CD4-positive, alpha-beta T cell treated with Interleukin-4 for 1 hour (primary cell): ENCODE measurements at regions not wholly inside any gene's neighbourhood (a gene's known extent, or its start where the extent isn't known, plus 50 kb on each side); places are given as distances from the start of the nearest gene placed in this dataset.
"Not testable (repeated sequence)": the region's sequence is repeated elsewhere in the genome, so short reads cannot be mapped to it uniquely, and the experiment has no call there.

Experiments used
- DNase-seq, 2 donors: peaks; one replicate each; pipeline ENCODE4 v3.0.0-alpha.2; 2020 to 2022

DNA sequence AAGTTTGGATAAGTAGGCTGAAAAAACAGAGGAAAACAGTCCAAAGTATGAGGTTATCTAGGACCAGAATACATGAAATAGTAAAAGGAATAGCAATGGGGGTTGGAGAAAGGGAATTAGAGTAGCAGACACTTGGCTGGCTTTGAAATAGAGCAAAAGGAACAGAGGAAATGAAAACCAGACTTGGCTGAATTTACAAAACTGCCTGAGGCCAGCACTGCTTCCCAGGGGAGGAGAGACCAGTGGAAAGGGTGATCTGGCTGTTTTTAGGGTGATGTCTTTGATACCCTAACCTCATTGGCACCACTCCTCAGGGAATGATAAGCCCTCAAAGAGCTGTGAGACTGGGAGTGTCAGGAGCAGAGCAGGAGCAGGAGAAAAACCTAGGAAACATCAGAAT is 413.4 kb upstream of the SLC30A5 start:
- no peak for DNase-seq

DNA sequence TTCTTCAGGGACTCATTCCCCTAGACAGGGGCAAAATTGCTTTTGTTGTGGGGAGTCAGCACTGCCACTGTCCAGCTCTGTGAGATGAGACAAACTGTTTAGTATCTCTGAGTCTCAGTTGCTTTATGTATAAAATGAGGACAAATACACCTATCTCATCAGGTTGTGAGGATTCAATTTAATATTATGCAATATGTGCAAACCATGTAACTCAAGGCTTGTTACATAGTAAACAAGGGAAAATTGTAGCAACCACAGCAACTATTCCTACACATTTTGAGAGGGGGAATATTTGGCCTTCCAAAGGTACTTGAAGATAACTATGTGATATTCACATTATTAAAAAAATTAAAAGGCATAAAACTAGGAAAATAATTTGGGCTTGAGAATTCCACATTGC is 411.9 kb upstream of the SLC30A5 start:
- no peak for DNase-seq

DNA sequence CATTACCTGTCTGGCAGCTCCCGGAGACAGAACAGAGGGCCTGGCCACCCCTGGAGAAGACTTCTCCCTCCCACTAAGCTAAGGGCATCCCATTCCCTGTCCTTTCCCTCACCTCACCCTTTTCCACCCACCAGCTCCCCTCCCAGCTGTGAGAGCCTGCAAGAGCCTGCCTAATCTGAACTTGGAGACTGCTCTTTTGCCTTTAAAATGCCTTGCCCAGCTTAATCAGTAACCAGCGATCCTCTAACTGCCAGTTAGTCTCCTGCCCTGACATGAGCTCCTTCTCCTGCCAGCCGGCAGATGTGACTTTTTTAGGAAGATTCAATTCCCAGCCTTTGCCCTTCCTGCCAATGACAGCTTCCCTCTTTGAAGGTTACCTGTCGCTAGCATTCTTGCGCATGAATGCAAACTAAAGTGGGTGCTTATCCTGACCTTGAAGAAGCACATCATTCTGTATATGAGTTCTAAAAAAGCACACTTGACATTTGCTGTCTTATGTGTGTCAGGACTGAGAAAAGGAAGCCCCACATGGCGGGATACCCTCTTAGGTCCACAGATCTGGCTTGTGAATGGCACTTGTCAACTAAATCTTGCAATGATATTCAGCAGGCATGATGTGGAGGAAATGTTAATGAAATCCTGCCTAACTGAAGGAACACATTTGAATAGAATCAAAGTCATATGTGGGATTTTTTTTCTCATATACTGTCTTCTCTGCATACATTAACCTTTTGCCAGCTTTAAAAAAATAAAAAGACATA is 411.2 kb upstream of the SLC30A5 start:
- no peak for DNase-seq

DNA sequence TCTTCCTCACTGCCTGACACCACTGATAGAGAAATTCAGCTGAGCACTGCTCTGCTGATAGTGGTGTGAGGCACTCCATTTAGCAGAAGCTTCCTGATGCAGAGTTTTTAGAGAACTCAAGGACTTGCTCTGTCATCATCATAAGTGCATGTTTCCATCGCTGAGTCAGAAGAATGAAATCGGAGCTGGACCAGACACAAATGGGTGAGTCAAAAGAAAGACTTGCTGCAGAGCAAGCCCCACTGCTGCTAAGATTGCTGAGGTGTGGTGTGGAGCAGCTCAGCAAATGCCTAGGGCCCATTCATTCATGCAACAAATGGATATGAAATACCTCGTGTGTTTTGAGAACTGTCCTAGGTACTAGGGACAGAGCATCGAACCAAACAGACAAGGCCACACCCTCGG is 410.2 kb upstream of the SLC30A5 start:
- no peak for DNase-seq

DNA sequence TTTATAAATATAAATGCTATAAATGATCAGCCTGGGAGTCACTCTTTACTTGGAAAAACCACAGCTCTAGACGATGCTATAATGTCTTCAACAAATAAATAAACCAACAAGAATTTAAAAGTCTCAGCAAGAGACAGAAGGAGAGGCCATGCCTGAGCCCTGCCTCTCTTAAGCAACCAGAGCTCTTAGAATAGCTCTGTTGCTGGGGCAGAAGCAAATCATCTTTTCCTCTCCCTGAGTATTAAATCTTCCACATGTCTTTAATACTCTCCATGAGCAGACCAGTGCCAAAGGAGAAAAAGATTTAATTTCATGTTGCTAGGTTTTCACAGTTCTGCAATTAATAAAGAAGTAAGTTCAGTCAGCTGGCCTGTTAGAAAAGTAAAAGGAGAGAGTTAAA is 408.0 kb upstream of the SLC30A5 start:
- no peak for DNase-seq

DNA sequence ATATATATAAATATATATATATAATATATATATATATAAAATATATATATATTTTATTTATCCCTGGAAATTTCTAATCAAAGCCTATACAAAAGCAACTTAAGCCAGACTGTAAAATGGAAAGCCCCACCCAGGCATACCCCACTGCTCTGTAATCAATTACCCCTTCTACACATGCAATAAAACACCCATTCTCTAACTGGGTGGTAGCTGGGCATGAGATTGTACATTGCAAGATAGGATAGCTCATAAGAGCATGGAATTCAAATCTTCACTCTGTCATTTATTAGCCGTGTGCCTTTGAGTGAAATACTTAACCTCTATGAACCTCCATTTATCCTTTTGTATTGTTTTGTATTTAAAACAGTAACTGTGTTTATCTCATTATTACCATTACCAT is 405.3 kb upstream of the SLC30A5 start:
- no peak for DNase-seq

DNA sequence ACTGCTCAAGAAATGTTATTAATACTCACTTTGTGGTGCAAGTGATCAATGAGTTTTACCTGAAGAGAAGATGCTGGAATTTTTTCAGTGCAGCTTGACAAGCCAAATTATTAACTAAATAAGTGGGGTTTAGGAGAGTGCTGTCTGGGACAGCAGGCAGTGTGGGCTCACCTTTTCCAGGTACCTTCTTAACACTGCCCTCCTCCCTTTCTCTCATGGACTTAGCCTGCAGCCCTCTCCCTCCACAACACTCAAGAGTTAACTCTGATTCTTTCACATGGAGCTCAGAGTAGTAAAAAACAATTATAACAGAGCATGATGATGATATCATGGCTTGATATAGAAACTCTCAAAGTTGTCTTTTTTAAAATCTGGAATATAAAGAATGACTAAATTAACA is 404.8 kb upstream of the SLC30A5 start:
- DNase-seq, result no peak

DNA sequence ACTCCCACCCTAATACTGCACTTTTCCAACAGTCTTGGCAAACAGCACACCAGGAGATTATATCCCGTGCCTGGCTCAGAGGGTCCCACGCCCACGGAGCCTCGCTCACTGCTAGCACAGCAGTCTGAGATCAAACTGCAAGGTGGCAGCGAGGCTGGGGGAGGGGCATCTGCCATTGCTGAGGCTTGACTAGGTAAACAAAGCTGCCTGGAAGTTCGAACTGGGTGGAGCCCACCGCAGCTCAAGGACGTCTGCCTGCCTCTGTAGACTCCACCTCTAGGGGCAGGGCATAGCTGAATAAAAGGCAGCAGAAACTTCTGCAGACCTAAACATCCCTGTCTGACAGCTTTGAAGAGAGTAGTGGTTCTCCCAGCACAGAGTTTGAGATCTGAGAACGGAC is 401.9 kb upstream of the SLC30A5 start:
- DNase-seq, result not testable (repeated sequence)

DNA sequence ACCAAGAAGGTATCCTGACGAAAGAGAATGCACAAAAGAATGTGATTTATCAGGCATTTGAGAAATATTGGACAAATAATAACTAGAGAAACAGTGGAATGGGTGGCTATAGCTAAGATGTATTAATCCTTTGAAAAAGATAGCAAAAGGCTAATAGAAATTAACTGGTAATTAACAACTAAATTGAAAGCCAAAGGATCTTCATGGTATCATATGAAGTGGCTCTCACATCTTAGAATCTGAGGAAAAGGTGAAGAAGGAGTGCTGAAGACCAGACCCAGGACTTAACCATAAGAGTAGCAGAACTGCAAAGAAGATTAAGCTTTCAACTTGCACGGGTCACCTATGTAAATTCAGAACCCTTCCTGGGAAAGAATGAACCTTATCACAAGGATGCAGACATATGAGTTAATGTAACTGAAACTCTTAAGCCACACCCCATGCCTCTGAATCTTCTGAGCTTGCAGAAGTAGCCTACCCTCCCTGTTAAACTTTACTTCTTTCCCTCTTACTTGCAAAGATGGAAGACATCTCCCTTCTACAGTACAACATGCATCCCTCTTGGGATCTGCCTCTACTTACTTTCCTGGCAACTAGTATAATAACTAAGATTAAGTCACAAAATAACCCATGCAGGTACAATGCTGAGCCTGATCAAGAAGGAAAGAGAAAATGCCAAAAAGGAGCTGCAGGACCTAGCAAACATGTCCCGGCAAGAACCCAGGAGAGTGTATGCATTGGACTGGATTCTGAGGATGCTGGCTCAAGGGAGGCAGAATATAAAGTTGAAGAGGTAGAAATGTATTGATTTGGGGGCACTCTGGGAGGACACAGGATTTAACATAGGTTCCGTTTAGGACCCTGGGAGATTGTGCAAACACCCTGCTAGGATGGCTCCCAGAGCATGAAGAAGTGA is 395.5 kb upstream of the SLC30A5 start:
- no peak for DNase-seq

DNA sequence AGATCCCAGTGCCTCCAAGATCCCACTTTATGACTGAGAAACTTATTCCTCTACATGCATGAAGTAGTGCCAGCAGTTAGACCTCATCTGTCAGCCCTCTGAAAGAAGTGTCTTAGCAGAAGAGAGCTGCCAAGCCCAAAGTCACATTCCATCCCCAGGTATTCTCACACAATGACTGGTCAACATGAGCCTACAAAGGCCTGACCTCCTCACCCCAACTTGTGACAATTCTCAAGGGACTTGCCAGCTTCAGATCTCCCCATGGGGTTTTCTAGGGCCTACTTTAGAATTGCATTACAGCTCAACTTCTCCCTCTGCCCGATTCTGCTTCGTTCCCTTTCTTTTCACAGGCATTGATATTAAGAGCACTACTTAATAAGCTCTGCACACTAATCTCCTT is 393.8 kb upstream of the SLC30A5 start:
- DNase-seq, result no peak

DNA sequence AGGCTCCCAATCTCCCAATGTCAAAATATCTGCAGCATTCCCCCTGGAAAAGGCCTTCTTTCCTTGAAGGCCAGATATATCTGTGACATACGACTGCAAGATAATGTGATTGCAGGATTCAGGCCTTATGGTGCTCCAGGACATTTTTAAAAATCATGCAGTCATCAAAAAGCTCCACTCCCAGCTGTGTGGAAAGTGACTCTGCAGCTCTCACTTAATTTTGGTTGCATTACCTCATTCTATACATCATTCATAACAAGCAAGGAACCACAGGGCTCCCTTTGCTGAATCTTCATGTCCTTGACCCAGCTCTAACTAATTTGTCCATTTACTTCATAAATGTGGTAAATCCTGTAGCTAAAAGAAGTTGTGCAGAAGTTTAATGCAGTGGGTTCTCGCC is 386.2 kb upstream of the SLC30A5 start:
- no peak for DNase-seq

DNA sequence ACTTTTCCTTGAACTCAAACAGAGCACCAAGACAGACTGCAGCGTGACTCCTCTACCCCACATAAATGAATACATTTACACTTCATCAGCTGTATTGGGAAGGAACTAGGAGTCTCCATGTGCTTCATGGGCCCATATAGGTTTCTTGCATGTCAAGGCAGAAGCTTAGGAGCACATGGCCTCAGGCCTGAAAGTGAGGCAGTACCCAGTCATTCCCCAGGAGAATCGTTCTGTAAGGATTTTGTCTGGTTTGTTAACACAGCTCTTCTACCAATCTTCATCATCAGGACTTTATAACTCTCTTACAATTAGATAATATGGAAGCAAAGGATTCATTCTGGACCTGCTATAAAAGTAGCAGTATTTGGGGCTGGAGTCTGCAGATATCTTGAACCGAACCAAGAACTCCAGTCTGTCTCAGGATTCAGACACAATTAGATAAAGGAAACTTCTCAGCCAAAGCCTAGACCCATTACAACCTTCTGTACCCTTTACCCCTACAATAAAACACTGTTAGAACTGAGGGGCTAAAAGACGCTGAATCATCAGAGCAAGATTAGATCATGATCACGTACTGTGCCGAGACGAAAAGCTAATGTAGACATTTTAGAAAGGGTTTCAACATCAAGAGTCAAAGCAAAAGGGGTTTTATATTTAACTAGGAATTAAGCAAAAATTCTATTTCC is 385.5 kb upstream of the SLC30A5 start:
- DNase-seq, result no peak

DNA sequence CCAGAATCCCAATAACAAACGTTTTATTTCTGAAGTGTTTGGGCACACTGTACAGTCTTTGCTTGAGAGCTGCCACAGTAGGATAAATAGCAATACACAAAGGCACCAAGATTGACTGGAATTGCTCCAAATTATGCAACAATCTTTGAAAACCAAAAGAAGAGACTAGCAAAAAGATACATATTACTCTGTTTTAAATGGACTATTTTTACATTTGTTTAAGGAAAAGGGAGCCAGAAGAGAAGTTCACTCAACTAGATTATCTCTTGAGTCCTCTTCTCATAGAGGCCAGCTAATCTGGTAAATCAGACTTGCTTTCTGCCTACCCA is 385.0 kb upstream of the SLC30A5 start:
- no peak for DNase-seq

DNA sequence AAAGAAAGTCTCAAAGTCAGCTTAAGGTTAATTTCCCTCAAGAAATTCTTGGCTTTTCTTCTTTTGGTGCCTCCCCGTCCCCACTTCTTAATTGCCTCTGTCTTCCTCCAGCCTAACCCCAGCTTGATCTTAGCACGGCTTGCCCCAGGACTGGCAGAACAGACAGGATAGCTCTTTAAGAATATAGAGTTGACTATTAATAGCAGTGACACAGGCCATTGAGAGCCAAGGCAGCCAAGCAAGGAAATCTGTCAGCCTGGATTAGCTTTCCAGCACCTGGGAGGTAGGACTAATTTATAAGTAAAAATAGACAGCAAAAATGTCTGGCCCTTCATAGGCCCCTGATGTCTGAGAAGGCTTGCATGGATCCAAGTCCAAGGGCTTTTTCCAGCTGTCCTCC is 384.6 kb upstream of the SLC30A5 start:
- DNase-seq, result no peak

DNA sequence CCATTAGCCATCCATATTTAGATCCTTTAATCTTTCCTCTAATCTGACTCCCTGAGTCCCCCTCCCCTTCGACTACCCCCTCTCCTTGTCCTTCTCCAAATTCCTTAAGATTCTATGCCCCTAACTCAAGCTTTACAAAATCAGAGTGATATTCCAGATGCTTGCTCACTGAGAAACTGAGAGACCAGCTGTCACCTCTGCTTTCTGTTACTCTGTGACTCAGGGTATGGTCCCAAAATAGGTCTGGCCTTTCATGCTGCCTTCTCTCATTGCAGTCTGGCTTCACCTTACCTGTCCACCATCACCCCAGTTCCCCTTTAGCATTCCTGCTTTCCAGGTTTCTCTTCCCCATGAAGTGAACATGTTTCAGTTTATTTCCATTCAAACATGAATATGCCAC is 383.3 kb upstream of the SLC30A5 start:
- DNase-seq, result no peak

DNA sequence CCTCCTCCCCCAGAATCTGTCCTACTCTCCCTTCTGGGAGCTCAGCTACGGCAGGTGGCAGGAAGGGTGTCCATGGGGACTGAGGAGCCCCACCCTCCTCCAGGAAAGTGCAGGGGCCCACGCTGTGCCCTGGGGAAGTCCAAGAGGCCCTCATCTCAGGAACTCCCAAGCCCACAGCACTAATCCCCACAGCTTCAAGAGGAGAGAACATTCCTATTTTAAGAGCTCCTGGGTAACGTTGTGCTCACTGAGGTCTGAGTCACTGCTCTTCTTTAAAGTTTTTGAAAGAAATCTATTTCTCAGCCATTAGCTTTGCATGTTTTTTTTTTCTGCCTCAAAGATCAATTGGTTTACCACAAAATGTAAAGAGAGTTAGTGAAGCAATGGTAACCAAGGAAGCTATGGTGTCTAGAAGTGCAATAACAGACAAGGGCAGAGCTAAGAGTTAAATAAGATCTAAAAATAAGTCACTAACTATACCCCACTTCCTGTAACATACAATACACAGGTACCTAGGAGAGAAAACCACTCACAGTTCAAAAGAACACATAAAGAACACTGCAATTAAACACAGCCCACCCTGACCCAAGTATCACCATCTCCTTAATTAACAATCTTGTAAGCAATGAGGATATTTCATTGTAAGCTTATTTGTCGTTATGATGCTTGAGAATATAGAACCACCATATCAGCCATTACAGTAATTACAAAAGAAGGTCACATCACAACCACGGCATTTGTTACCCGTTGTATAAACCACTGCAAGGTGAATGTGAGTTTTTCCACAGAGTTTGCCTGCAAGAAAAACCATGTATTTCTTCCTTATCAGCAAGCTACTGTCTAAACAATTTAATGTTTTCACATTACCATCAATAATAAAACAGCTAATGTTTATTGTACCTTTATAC is 382.3 kb upstream of the SLC30A5 start:
- DNase-seq, result peak in 1 of 2 donors; percentile 60

DNA sequence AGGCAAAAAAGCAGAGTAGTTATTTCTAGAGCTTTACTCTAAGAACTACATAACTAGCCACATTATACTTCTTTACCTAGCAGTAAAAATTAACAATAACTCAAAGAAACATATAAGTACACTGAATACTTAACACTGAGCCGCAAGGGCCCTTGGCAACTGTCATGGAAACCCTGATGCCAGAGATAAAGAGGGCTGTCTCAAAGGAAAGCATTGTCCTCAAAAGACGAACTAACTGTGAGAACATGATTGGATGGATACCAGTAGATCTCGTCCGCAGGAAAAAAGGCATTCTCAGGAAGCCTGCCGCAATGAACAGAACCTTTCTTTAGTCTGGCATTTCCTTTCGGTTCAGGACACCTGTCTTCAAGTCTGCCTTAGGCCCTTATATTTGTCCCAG is 379.0 kb upstream of the SLC30A5 start:
- no peak for DNase-seq

DNA sequence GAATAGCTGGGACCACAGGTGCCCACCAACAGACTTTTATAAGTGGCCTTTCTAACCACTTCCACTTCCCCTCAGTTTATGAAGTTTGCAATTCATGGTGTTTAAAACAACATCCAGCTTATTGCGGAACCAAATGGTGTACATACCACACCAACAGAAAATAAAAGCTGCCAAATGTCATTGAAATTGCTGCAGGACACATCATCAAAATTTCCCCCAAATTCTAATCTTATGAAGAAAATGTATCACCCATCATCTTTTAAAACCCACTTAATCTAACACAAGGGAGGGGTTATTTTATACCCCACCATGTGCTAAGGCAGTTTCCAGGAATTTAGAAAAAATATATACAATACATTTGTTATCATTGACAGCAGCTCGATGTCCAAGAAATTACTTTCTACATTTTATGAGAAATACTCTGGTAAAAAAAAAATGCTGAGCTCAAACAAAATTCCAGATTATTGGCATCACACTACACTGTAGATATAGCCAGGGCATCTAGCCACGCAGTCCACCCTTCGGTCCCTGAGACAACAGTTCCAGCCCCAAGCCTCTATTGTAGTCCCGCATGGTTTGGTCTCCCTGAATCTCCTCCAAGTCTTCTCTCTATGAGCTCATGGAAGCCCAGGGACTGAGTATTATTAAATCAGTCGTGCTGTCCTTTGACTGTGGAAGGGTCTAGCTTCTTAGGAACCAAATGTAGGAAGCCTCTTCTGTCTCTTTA is 372.8 kb upstream of the SLC30A5 start:
- no peak for DNase-seq

DNA sequence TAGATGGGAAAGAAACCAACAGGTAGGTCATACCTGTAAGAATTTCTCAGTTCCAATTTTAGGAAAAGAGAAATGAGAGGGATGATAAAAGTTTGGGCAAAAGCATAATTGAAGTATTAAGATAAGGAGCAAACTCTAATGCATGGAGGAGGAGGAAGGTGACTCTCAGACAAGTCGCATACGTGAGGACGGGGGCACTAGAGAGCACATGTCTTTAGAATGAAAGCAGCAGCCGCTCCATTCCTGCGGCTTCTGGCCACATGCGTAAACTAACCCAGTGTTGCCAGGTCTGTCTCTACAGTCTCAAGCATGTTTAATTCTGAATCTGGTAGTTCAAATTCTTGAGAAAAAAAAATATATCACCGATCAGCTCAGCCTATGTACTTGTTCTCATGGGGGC is 371.5 kb upstream of the SLC30A5 start:
- no peak for DNase-seq

DNA sequence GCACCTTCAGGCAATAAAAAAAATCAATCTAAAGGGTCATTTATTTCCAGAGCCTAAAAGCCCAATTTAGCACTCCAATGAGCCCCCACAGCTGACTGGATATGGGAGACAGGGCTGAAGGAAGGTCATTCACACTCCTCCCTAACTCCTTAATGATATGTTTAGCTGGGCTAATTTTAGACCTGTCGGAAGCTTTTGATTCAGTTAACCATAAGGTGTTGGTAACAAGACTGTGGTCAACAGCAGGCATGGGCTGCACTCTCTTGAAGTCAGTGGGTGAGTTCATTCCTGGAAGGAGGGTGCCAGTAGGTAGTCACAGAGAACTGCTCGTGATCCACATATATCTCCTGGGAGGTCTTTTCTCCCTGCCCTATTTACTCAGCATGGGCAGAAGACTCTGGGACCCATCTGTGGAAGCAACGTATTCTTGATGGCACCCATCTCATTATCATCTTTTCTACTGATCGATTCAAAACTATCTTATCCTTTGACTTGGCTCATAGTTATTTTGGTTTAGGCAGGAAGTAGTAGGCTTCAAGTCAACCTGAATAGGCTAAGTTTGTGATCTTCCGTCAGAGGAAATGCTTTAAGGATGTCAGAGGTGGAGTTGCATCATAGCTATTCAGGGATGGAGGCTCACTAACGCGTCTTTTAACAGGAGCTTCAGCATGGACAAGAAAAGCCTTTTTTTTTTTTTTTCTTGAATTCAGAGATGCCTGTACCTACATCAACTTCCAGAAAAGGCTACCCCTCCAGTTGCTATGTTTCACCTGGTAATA is 367.7 kb upstream of the SLC30A5 start:
- no peak for DNase-seq

DNA sequence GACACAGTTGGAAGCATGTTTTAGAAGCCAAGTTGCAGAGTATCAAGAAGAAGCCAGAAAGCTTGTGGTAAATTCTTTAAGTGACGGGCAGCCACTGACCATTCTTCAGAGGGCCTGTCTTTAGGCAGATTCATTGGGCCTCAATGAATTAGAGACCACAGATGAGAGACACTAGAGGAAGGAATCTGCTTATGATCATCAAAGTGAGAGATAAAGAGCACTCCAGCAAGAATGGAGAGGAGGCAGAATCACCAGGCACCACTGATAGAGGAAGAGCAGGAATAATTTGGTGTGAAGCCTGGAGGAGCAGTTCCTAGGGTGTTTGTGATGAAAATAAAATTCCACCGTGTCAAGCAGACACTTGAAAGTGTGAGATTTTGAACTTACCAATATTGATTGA is 365.9 kb upstream of the SLC30A5 start:
- DNase-seq, result no peak
